ENCODE measurements at regions not wholly inside any gene's neighbourhood (a gene's known extent, or its start where the extent isn't known, plus 50 kb on each side); places are given as distances from the start of the nearest gene placed in this dataset.

- TF ChIP-seq CTCF (IDR thresholded peaks at IDR 0.05; ENCODE audit: low read depth, low read length) = no peak
- TF ChIP-seq EZH2phosphoT487 (IDR thresholded peaks at IDR 0.05; ENCODE audit: low read depth) = no peak
Measured at GRCh38 chr2:60394463-60394862, 159.0 kb downstream of the BCL11A start.

All from OCI-LY3 (cell line).